GM23248 (cell line): ENCODE measurements at regions not wholly inside any gene's neighbourhood (a gene's known extent, or its start where the extent isn't known, plus 50 kb on each side); places are given as distances from the start of the nearest gene placed in this dataset.

ENCODE experiments used
- EZH2 ChIP-seq: fragments of 200-600 bp; sonication (generic); IDR thresholded peaks from 2 replicates; pipeline ENCODE4 v1.6.1; 2018; ENCODE audit warnings: antibody characterized with exemption, mild to moderate bottlenecking; ENCODE audit not compliant: insufficient read depth, poor library complexity, severe bottlenecking
- EZH2phosphoT487 ChIP-seq: fragments of 200-600 bp; sonication (generic); IDR thresholded peaks from 2 replicates; pipeline ENCODE4 v1.6.1; 2018; ENCODE audit warnings: antibody characterized with exemption, moderate library complexity, mild to moderate bottlenecking, low read depth; ENCODE audit not compliant: insufficient read depth

- TF ChIP-seq EZH2: no peak
- no peak for TF ChIP-seq EZH2phosphoT487
These were observed 255.9 kb upstream of the CXCR4 start for GRCh38 chr2:136373841-136374240.
